ENCODE measurements at regions not wholly inside any gene's neighbourhood (a gene's known extent, or its start where the extent isn't known, plus 50 kb on each side); places are given as distances from the start of the nearest gene placed in this dataset.
"Not testable (repeated sequence)": the region's sequence is repeated elsewhere in the genome, so short reads cannot be mapped to it uniquely, and the experiment has no call there.

- H3K36me3 Mint-ChIP-seq (ENCODE audit: low read depth): no peaks in the 10 kb centered on the region
- no peaks in the 10 kb centered on the region for H3K9me3 Mint-ChIP-seq
- TF ChIP-seq CTCF (IDR thresholded peaks at IDR 0.05; ENCODE audit: unreplicated experiment in 3 of 3): no peak
- no peaks in the 10 kb centered on the region for H3K4me1 Mint-ChIP-seq
- H3K27ac Mint-ChIP-seq: no peak overlapping the region
- no peak overlapping the region for H3K4me3 Mint-ChIP-seq
- H3K27me3 Mint-ChIP-seq (ENCODE audit: low read depth): peaks cover 11% of the 10 kb centered on the region
Measured at GRCh38 chr10:28396331-28396730, 93.5 kb upstream of the MPP7 start.

DNA sequence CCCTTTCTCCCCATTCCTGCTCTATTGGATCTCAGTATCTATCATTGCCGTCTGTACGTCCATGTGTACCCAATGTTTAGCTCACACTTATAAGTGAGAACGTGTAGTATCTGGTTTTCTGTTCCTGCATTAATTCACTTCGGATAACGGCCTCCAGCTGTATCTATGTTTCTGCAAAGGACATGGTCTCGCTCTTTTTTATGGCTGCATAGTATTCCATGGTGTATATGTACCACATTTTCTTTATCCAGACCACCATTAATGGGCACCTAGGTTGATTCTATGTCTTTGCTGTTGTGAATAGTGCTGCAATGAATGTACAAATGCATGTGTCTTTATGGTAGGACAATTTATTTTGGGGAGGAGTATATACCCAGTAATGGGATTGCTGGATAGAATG lies 94.4 kb upstream of the MPP7 start:
- no peak for TF ChIP-seq CTCF (IDR thresholded peaks at IDR 0.05; ENCODE audit: unreplicated experiment in 3 of 3)
- Mint-ChIP-seq H3K9me3 (no peaks in the 10 kb centered on the region), H3K27ac (no peak overlapping the region), H3K4me3 (no peak overlapping the region), H3K27me3 (ENCODE audit: low read depth) (peaks cover 11% of the 10 kb centered on the region), H3K36me3 (ENCODE audit: low read depth) (no peaks in the 10 kb centered on the region), H3K4me1 (no peaks in the 10 kb centered on the region)

GRCh38 chr10:28400176-28400575 lies 97.3 kb upstream of the MPP7 start:
- Mint-ChIP-seq H3K27ac (no peak overlapping the region), H3K36me3 (ENCODE audit: low read depth) (no peaks in the 10 kb centered on the region), H3K27me3 (ENCODE audit: low read depth) (peaks cover 5% of the 10 kb centered on the region), H3K4me1 (peaks cover 5% of the 10 kb centered on the region), H3K9me3 (no peaks in the 10 kb centered on the region), H3K4me3 (no peak overlapping the region)
- TF ChIP-seq CTCF (IDR thresholded peaks at IDR 0.05; ENCODE audit: unreplicated experiment in 3 of 3): no peak

DNA sequence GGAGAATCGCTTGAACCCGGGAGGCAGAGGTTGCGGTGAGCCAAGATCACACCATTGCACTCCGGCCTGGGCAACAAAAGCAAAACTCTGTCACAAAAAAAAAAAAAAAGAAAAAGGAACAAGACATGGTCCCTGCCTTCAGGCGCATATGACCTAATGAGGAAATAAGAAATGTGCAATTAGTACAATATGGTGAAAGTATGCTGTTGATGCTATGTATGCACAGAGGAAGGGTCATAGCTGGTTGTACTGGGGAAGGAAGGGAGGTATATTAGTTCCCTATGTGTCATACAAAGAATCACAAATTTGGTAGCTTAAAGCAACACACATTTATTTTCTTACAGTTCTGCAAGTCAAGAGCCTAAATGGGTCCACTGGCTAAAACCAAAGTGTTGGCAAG lies 97.8 kb upstream of the MPP7 start:
- no peak for TF ChIP-seq CTCF (IDR thresholded peaks at IDR 0.05; ENCODE audit: unreplicated experiment in 3 of 3)
- Mint-ChIP-seq H3K27ac (no peak overlapping the region), H3K4me3 (no peak overlapping the region), H3K36me3 (ENCODE audit: low read depth) (no peaks in the 10 kb centered on the region), H3K9me3 (no peaks in the 10 kb centered on the region), H3K27me3 (ENCODE audit: low read depth) (no peaks in the 10 kb centered on the region), H3K4me1 (peaks cover 5% of the 10 kb centered on the region)

GRCh38 chr10:28402611-28403073 lies 99.8 kb upstream of the MPP7 start:
- H3K4me3 Mint-ChIP-seq; H3K9me3 Mint-ChIP-seq; H3K4me1 Mint-ChIP-seq; H3K27me3 Mint-ChIP-seq (ENCODE audit: low read depth); H3K27ac Mint-ChIP-seq; H3K36me3 Mint-ChIP-seq (ENCODE audit: low read depth): not testable (repeated sequence)

GRCh38 chr10:28403090-28403489 lies 100.2 kb upstream of the MPP7 start:
- peaks cover 5% of the 10 kb centered on the region for H3K4me1 Mint-ChIP-seq
- H3K27ac Mint-ChIP-seq: no peak overlapping the region
- no peak overlapping the region for H3K4me3 Mint-ChIP-seq
- no peak for TF ChIP-seq CTCF (IDR thresholded peaks at IDR 0.05; ENCODE audit: unreplicated experiment in 3 of 3)
- H3K9me3 Mint-ChIP-seq: no peaks in the 10 kb centered on the region
- H3K27me3 Mint-ChIP-seq (ENCODE audit: low read depth): peaks cover 5% of the 10 kb centered on the region
- no peaks in the 10 kb centered on the region for H3K36me3 Mint-ChIP-seq (ENCODE audit: low read depth)

Data from nephron (organoid).